BJ (cell line): ENCODE measurements at regions not wholly inside any gene's neighbourhood (a gene's known extent, or its start where the extent isn't known, plus 50 kb on each side); places are given as distances from the start of the nearest gene placed in this dataset.

Source experiments
- CTCF ChIA-PET: fragments of 350-600 bp; formaldehyde crosslinking; extraction: SDS; loops from one replicate; lab custom pipeline; 2021; ENCODE audit warnings: antibody characterized with exemption, inconsistent platforms; lab: Yijun Ruan, JAX
- POLR2A ChIA-PET: fragments of 300-600 bp; sonication (Branson Sonifier 250); formaldehyde crosslinking; extraction: SDS; loops from one replicate; lab custom pipeline; 2021; ENCODE audit warnings: antibody characterized with exemption; lab: Charles Lee
- DNase-seq: peaks from one replicate; pipeline ENCODE4 v3.0.0-alpha.2; 2011; ENCODE audit warnings: low read depth
- H3K27me3 ChIP-seq: 2 replicates; pipeline ENCODE4 v1.6.0; 2011; ENCODE audit warnings: low read length; ENCODE audit not compliant: control insufficient read depth, insufficient read depth
- H3K36me3 ChIP-seq: 2 replicates; pipeline ENCODE4 v1.5.1; 2011; ENCODE audit warnings: low read length; ENCODE audit not compliant: control insufficient read depth, insufficient read depth
- H3K4me3 ChIP-seq: 2 replicates; pipeline ENCODE4 v1.5.1; 2011; ENCODE audit warnings: low read depth, mild to moderate bottlenecking, control low read depth, low read length
- CTCF ChIP-seq: IDR thresholded peaks from 2 replicates; pipeline ENCODE4 v1.5.1; 2011; ENCODE audit warnings: low read depth, mild to moderate bottlenecking, control low read depth, inconsistent platforms, low read length, moderate library complexity; ENCODE audit not compliant: insufficient read depth

GRCh38 chr13:34513526-34513925, 428.5 kb upstream of the NBEA start:
- Histone ChIP-seq H3K27me3 (no peaks in the 10 kb centered on the region), H3K36me3 (no peaks in the 10 kb centered on the region), H3K4me3 (no peak overlapping the region)
- POLR2A ChIA-PET: no interaction called here
- DNase-seq: no peak
- no peak for TF ChIP-seq CTCF
- CTCF ChIA-PET: no interaction called here

GRCh38 chr13:34515201-34515600, 426.9 kb upstream of the NBEA start:
- POLR2A ChIA-PET: no interaction called here
- CTCF ChIA-PET: no interaction called here

GRCh38 chr13:34521171-34521570, 420.9 kb upstream of the NBEA start:
- POLR2A ChIA-PET: no interaction called here

More at GRCh38 chr13:34515201-34515600, 426.9 kb upstream of the NBEA start:
- Histone ChIP-seq H3K4me3 (no peak overlapping the region), H3K36me3 (no peaks in the 10 kb centered on the region), H3K27me3 (no peaks in the 10 kb centered on the region)
- no peak for TF ChIP-seq CTCF
- no peak for DNase-seq

GRCh38 chr13:34522808-34523207, 419.3 kb upstream of the NBEA start:
- CTCF ChIA-PET: no interaction called here
- Histone ChIP-seq H3K27me3 (peaks cover 2% of the 10 kb centered on the region), H3K36me3 (no peaks in the 10 kb centered on the region), H3K4me3 (no peak overlapping the region)
- no peak for DNase-seq
- TF ChIP-seq CTCF: no peak
- POLR2A ChIA-PET: no interaction called here

More at GRCh38 chr13:34521171-34521570, 420.9 kb upstream of the NBEA start:
- no peaks in the 10 kb centered on the region for H3K36me3 ChIP-seq
- CTCF ChIA-PET: no interaction called here
- peaks cover 2% of the 10 kb centered on the region; the same call in 1 of the 2 replicates for H3K27me3 ChIP-seq
- DNase-seq: no peak
- TF ChIP-seq CTCF: no peak
- no peak overlapping the region for H3K4me3 ChIP-seq

GRCh38 chr13:34523406-34523805, 418.7 kb upstream of the NBEA start:
- POLR2A ChIA-PET: no interaction called here
- Histone ChIP-seq H3K4me3 (no peak overlapping the region), H3K27me3 (peaks cover 2% of the 10 kb centered on the region), H3K36me3 (no peaks in the 10 kb centered on the region)
- CTCF ChIA-PET: interaction anchor here (0.7 kb wide), 1 partner anchor 11 kb away, joined by 4 read pairs; no protein-coding TSS in a partner anchor
- TF ChIP-seq CTCF: no peak
- DNase-seq: no peak
